ENCODE measurements at regions not wholly inside any gene's neighbourhood (a gene's known extent, or its start where the extent isn't known, plus 50 kb on each side); places are given as distances from the start of the nearest gene placed in this dataset.

DNA sequence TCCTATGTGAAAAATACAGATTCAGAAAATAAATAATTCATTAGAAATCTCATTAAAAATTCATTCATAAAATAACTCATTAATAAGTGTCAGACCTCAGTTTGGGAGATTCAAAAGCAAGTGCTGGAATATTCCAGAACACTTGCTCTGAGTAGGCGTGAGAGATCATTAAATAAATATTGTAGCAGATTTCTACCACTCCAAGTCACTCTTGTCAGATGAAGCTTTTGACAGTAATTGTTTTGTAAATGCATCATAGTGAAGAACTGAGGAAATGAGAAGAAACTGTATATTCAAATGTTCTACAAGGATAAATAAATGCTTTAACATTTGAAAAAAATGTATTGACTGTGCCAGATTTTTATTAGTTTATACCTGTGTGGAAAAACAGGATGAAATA is 1228.1 kb downstream of the SLITRK1 start:
- TF ChIP-seq, protein P1, sequence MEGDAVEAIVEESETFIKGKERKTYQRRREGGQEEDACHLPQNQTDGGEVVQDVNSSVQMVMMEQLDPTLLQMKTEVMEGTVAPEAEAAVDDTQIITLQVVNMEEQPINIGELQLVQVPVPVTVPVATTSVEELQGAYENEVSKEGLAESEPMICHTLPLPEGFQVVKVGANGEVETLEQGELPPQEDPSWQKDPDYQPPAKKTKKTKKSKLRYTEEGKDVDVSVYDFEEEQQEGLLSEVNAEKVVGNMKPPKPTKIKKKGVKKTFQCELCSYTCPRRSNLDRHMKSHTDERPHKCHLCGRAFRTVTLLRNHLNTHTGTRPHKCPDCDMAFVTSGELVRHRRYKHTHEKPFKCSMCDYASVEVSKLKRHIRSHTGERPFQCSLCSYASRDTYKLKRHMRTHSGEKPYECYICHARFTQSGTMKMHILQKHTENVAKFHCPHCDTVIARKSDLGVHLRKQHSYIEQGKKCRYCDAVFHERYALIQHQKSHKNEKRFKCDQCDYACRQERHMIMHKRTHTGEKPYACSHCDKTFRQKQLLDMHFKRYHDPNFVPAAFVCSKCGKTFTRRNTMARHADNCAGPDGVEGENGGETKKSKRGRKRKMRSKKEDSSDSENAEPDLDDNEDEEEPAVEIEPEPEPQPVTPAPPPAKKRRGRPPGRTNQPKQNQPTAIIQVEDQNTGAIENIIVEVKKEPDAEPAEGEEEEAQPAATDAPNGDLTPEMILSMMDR (IDR thresholded peaks at IDR 0.05) = no peak
- no peak for TF ChIP-seq POLR2A (IDR thresholded peaks at IDR 0.05)
- TF ChIP-seq POLR2AphosphoS5 (IDR thresholded peaks at IDR 0.05) = no peak

Data from gastroesophageal sphincter (tissue), 3 donors.